HUES64 (cell line): ENCODE measurements at regions not wholly inside any gene's neighbourhood (a gene's known extent, or its start where the extent isn't known, plus 50 kb on each side); places are given as distances from the start of the nearest gene placed in this dataset.

Experiments
- H3K27ac ChIP-seq: 2 replicates; pipeline ENCODE4 v1.7.0; 2013; ENCODE audit warnings: low read depth, low read length, inconsistent platforms
- H3K27me3 ChIP-seq: 2 replicates; pipeline ENCODE4 v1.6.1; 2013; ENCODE audit warnings: mild to moderate bottlenecking, low read length; ENCODE audit not compliant: insufficient read depth
- H3K36me3 ChIP-seq: 2 replicates; pipeline ENCODE4 v1.6.1; 2013; ENCODE audit warnings: mild to moderate bottlenecking, low read length; ENCODE audit not compliant: insufficient read depth
- H3K4me1 ChIP-seq: 2 replicates; pipeline ENCODE4 v1.6.1; 2013; ENCODE audit warnings: mild to moderate bottlenecking, low read length, moderate library complexity; ENCODE audit not compliant: insufficient read depth
- H3K4me3 ChIP-seq: 2 replicates; pipeline ENCODE4 v1.5.1; 2013; ENCODE audit warnings: mild to moderate bottlenecking, low read length, moderate library complexity
- H3K9ac ChIP-seq: 2 replicates; pipeline ENCODE4 v1.6.1; 2013; ENCODE audit warnings: mild to moderate bottlenecking, low read depth, low read length
- H3K9me3 ChIP-seq: 2 replicates; pipeline ENCODE4 v1.6.1; 2013; ENCODE audit warnings: low read depth, low read length; ENCODE audit not compliant: insufficient read depth
- WGBS: fragments of 150-250, 120-280 bp; methylation state at CpG from one replicate; pipeline ENCODE4 v1.1.7; 2013; ENCODE audit warnings: missing lambda C conversion rate; 5-methylcytosine and 5-hydroxymethylcytosine counted together

DNA sequence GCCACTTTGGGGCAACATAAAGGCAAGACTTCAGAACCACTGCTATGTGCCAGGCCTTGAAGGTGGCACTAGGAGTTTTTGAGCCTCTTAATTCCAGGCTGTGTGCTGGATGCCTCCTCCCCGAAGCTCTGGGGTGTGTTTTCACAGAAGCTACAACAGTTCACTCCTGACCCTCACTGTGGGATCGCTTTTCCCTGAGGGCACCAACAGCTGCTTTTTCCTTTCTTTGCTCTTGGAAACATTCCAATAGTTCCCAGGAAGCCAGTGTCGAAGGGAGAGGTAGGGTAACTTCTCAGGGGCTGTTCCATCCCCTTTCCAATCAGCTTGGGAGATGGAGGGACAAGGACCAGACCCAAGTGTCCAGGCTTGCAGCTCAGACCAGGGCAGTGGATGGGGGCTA lies 153.4 kb downstream of the C1orf94 start:
- H3K9ac ChIP-seq = no peak overlapping the region
- no peaks in the 10 kb centered on the region for H3K27me3 ChIP-seq
- H3K27ac ChIP-seq = no peak overlapping the region
- 92% methylated on average over 3 of the region's 3 CpGs for WGBS
- no peak overlapping the region for H3K4me3 ChIP-seq
- H3K36me3 ChIP-seq = no peaks in the 10 kb centered on the region
- no peaks in the 10 kb centered on the region for H3K9me3 ChIP-seq
- H3K4me1 ChIP-seq = no peaks in the 10 kb centered on the region

DNA sequence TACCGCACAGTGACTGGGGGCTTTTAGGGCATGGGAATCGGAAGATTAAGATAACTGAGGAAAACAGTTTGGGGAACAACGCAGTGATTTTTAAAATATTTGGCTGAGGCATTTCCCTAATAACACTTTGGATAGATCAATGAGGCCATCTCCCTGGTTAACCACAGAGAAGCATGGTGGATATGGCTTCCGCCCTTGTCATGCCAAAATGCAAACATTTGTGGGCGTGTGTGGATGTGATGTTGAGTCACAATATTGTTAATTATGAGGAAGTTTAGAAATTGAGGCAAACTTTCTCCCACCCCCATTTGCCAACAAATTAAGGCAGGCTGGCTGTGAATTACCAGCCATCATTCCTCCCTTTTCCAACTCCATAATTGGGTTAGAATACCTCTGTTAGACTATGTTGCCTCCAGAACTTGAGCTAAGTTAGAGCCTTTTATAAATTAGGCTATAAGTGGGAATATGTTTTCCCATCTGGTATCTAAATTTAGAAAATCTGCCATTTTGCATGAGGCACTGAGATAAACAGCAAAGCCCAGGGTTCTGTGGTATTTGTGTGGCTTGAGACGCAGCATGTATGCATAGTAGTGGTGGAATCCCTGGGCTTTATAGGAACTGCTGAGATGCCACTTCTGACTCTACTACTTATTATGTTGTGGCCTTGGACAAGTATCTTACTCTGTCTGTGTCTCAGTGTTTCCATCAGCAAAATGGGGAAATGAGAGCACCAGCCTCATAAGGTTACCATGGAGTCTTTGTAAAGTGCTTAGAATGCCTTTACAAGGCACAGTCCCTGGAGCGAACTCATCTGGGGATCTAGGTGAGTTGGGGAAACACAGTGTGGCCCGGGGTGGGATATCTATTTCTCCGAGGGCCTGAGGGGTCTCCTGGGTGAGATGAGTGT lies 154.6 kb downstream of the C1orf94 start:
- Histone ChIP-seq H3K9me3 (no peaks in the 10 kb centered on the region), H3K27ac (no peak overlapping the region), H3K9ac (no peak overlapping the region), H3K36me3 (no peaks in the 10 kb centered on the region), H3K4me1 (no peaks in the 10 kb centered on the region), H3K4me3 (no peak overlapping the region), H3K27me3 (no peaks in the 10 kb centered on the region)
- WGBS = 93% methylated on average over 9 of the region's 9 CpGs

DNA sequence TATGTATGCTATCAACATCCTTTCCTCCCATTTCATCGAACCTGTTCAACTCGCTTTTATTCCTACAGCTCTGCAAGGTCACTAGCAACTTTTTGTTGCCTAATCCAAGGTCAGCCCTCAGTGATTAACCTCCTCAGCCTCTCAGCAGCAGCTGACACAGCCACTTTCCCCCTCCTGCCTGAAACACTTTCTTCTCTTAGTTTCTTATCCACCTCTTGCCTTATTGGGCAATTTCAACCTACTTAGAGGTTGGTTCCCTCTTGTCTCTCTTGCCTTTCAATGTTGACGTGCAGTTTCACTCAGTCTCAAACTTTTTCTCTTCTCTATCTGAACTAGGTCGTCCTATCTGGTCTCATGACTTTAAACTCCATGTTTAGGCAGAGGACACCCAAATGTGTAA lies 156.3 kb downstream of the C1orf94 start:
- Histone ChIP-seq H3K27ac (no peak overlapping the region), H3K4me1 (no peaks in the 10 kb centered on the region), H3K4me3 (no peak overlapping the region), H3K9ac (no peak overlapping the region), H3K27me3 (no peaks in the 10 kb centered on the region), H3K9me3 (no peaks in the 10 kb centered on the region), H3K36me3 (no peaks in the 10 kb centered on the region)
- 69% methylated on average over 4 of the region's 4 CpGs for WGBS

- no peak overlapping the region for H3K9ac ChIP-seq
- H3K9me3 ChIP-seq = no peaks in the 10 kb centered on the region
- H3K36me3 ChIP-seq = no peaks in the 10 kb centered on the region
- no peaks in the 10 kb centered on the region for H3K4me1 ChIP-seq
- H3K27ac ChIP-seq = no peak overlapping the region
- no peak overlapping the region for H3K4me3 ChIP-seq
- H3K27me3 ChIP-seq = no peaks in the 10 kb centered on the region
- WGBS = 83% methylated on average over 1 of the region's 1 CpG
Observed at GRCh38 chr1:34338871-34339270, 162.2 kb downstream of the C1orf94 start.

- Histone ChIP-seq H3K4me3 (no peak overlapping the region), H3K27ac (no peak overlapping the region), H3K27me3 (no peaks in the 10 kb centered on the region), H3K9me3 (no peaks in the 10 kb centered on the region), H3K36me3 (no peaks in the 10 kb centered on the region), H3K4me1 (no peaks in the 10 kb centered on the region), H3K9ac (no peak overlapping the region)
- 84% methylated on average over 2 of the region's 2 CpGs for WGBS
Observed at GRCh38 chr1:34341896-34342295, 165.2 kb downstream of the C1orf94 start.

DNA sequence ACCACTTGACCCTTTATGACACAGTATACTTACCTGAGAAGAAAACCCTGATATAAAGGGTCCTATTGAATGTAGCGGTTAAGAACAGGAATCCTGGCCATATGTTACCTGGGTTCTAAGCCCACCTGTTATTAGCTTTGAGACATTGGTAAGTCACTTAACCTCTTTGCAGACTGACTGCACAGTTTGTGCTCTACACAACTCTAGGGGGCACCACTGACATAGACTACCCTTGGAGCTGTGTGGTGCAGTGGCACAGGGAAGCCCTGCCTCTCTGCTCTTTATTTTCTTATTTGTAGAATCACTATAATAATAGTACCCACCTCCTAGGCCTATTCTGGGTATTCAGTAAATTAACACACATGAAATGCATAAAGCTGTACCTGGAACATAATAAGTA lies 165.6 kb downstream of the C1orf94 start:
- Histone ChIP-seq H3K27ac (no peak overlapping the region), H3K36me3 (no peaks in the 10 kb centered on the region), H3K9ac (no peak overlapping the region), H3K9me3 (no peaks in the 10 kb centered on the region), H3K27me3 (no peaks in the 10 kb centered on the region), H3K4me3 (no peak overlapping the region), H3K4me1 (no peaks in the 10 kb centered on the region)
- 97% methylated on average over 1 of the region's 1 CpG for WGBS

GRCh38 chr1:34346128-34346527 lies 169.4 kb downstream of the C1orf94 start:
- H3K9ac ChIP-seq = no peak overlapping the region
- H3K27ac ChIP-seq = no peak overlapping the region
- no peaks in the 10 kb centered on the region for H3K27me3 ChIP-seq
- no peaks in the 10 kb centered on the region for H3K36me3 ChIP-seq
- 86% methylated on average over 3 of the region's 3 CpGs for WGBS
- no peaks in the 10 kb centered on the region for H3K9me3 ChIP-seq
- no peaks in the 10 kb centered on the region for H3K4me1 ChIP-seq
- H3K4me3 ChIP-seq = no peak overlapping the region

- WGBS = 90% methylated on average over 2 of the region's 2 CpGs
- Histone ChIP-seq H3K27ac (no peak overlapping the region), H3K4me3 (no peak overlapping the region), H3K9me3 (no peaks in the 10 kb centered on the region), H3K36me3 (no peaks in the 10 kb centered on the region), H3K27me3 (no peaks in the 10 kb centered on the region), H3K9ac (no peak overlapping the region), H3K4me1 (no peaks in the 10 kb centered on the region)
Observed at GRCh38 chr1:34353409-34353808, 176.7 kb downstream of the C1orf94 start.

DNA sequence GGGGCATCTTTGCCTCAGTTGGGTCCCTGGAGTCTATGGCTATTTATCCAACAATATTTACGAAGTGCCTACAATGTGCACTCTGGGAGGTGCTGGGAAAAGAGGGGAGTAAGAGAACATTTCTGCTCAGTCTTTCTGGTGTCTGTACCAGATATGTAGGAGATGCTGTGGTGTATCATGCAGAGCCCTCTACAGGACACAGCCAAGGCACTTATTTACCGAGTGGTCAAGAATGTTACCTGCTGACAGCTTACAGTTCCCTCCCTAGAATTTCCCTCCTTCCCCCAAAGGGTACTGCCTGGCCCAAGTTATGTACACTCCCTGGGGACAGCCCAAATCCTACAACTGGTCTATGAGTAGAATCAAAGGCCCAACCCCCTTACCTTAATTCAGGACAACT lies 177.7 kb downstream of the C1orf94 start:
- Histone ChIP-seq H3K4me1 (no peaks in the 10 kb centered on the region), H3K27me3 (no peaks in the 10 kb centered on the region), H3K27ac (no peak overlapping the region), H3K4me3 (no peak overlapping the region), H3K9me3 (no peaks in the 10 kb centered on the region), H3K36me3 (no peaks in the 10 kb centered on the region), H3K9ac (no peak overlapping the region)
- 65% methylated on average over 2 of the region's 2 CpGs for WGBS

DNA sequence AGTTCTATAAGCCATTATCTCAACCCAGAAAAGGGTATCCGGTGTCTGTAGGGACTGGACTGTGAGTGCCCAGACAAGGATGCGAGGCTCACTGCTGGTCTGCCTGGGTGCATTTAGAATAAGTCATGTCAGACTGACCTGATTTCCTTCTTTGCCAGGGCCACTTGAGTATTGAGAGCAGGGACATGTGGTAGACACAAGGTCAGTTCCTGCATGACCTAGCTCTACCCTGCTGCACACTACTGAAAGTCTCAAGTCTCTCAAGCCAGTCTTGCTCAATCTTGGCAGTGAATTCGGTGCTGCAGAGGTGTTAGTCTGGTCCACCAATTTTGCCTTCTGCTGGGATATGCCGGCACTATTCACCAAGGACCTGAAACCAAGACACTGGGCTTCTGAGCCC lies 180.1 kb downstream of the C1orf94 start:
- Histone ChIP-seq H3K27ac (no peak overlapping the region), H3K27me3 (no peaks in the 10 kb centered on the region), H3K36me3 (no peaks in the 10 kb centered on the region), H3K9me3 (no peaks in the 10 kb centered on the region), H3K9ac (no peak overlapping the region), H3K4me1 (no peaks in the 10 kb centered on the region), H3K4me3 (no peak overlapping the region)
- WGBS = 92% methylated on average over 4 of the region's 4 CpGs

- Histone ChIP-seq H3K4me1 (no peaks in the 10 kb centered on the region), H3K36me3 (no peaks in the 10 kb centered on the region), H3K4me3 (no peak overlapping the region), H3K9me3 (no peaks in the 10 kb centered on the region), H3K27ac (no peak overlapping the region), H3K27me3 (no peaks in the 10 kb centered on the region), H3K9ac (no peak overlapping the region)
- WGBS = 86% methylated on average over 1 of the region's 2 CpGs
Observed at GRCh38 chr1:34358636-34359035, 181.9 kb downstream of the C1orf94 start.

DNA sequence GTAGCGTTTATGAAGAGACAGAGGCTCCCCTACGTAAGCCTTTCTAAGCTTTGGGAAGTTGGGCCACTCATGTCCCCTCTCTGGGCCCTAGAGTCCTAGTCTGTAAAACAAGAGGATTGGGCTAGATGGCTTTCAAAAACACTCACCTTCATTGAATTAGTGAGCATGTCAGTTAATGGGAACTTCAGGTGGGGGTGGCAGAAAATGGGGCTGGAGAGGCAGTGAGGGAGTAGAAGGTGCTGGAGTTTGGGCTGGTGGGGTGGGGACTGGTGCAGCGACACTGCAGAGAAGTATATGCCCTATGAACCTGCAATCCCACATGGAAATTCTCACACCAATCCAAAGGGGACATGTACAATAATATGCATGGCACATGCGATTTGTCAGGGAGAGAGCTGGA lies 182.7 kb downstream of the C1orf94 start:
- H3K36me3 ChIP-seq = no peaks in the 10 kb centered on the region
- no peak overlapping the region for H3K9ac ChIP-seq
- H3K4me1 ChIP-seq = no peaks in the 10 kb centered on the region
- H3K4me3 ChIP-seq = no peak overlapping the region
- WGBS = 92% methylated on average over 3 of the region's 4 CpGs
- H3K9me3 ChIP-seq = no peaks in the 10 kb centered on the region
- H3K27ac ChIP-seq = no peak overlapping the region
- H3K27me3 ChIP-seq = no peaks in the 10 kb centered on the region
